ENCODE measurements at regions not wholly inside any gene's neighbourhood (a gene's known extent, or its start where the extent isn't known, plus 50 kb on each side); places are given as distances from the start of the nearest gene placed in this dataset.

GRCh38 chr5:153030755-153031725 is 459.4 kb upstream of the GRIA1 start:
- TF ChIP-seq CTCF (IDR thresholded peaks at IDR 0.05), result no peak
- TF ChIP-seq POLR2A (IDR thresholded peaks at IDR 0.05), result no peak
- TF ChIP-seq EP300 (IDR thresholded peaks at IDR 0.05), result no peak
